K562 (cell line): ENCODE measurements at regions not wholly inside any gene's neighbourhood (a gene's known extent, or its start where the extent isn't known, plus 50 kb on each side); places are given as distances from the start of the nearest gene placed in this dataset.

Source experiments
- ARID3A ChIP-seq: IDR thresholded peaks from 2 replicates; pipeline ENCODE4 v1.6.1; 2012; ENCODE audit warnings: low read depth, low read length, improper control_type of control experiment, borderline replicate concordance
- CBFA2T3 ChIP-seq: fragments of 450-650 bp; IDR thresholded peaks from 2 replicates; pipeline ENCODE4 v1.6.1; 2017
- CCNT2 ChIP-seq: IDR thresholded peaks from 2 replicates; pipeline ENCODE4 v1.6.1; 2011; ENCODE audit warnings: borderline replicate concordance, low read depth, mild to moderate bottlenecking, moderate library complexity, mixed read lengths, low read length; ENCODE audit not compliant: insufficient read length; ENCODE audit errors: extremely low read depth
- DEAF1 ChIP-seq: fragments of 450-650 bp; formaldehyde crosslinking; IDR thresholded peaks from 2 replicates; pipeline ENCODE4 v1.4.0; 2020; ENCODE audit warnings: mild to moderate bottlenecking, moderate library complexity
- DPF2 ChIP-seq: fragments of 450-650 bp; IDR thresholded peaks from 2 replicates; pipeline ENCODE4 v1.6.1; 2016
- HDAC1 ChIP-seq, 2 experiments: fragments of 450-650 bp; IDR thresholded peaks; 2 replicates each; pipeline ENCODE4 v1.6.1; 2016 to 2017; ENCODE audit warnings: inconsistent platforms in 1 of 2, mild to moderate bottlenecking in 1 of 2, moderate library complexity in 1 of 2
- ID3 ChIP-seq, 2 experiments: fragments of 250-450 bp in 1 of 2; fragments of 450-650 bp in 1 of 2; sonication (Bioruptor Pico) in 1 of 2; IDR thresholded peaks; 2 replicates each; pipeline versions ENCODE4 v1.6.1 to v1.8.0; 2016 to 2021; ENCODE audit warnings: mild to moderate bottlenecking in 2 of 2, moderate library complexity in 2 of 2, missing compliant biosample characterization in 1 of 2, missing genetic modification characterization in 1 of 2
- IRF2 ChIP-seq: sonication (generic); formaldehyde crosslinking; IDR thresholded peaks from 2 replicates; pipeline ENCODE4 v1.8.1; 2022; ENCODE audit warnings: mild to moderate bottlenecking, missing genetic modification reagents
- KLF13 ChIP-seq: fragments of 450-650 bp; IDR thresholded peaks from 2 replicates; pipeline ENCODE4 v1.6.1; 2016; ENCODE audit warnings: missing genetic modification characterization, low read depth, mild to moderate bottlenecking, missing compliant biosample characterization, moderate library complexity, borderline replicate concordance
- MCM3 ChIP-seq: fragments of 450-650 bp; IDR thresholded peaks from 2 replicates; pipeline ENCODE4 v1.6.1; 2016
- MNT ChIP-seq, 2 experiments: fragments of 450-650 bp; conservative IDR thresholded peaks; 2 replicates each; pipeline ENCODE4 v1.6.1; 2017; ENCODE audit warnings: mild to moderate bottlenecking in 2 of 2, moderate library complexity in 2 of 2
- MTF1 ChIP-seq: fragments of 250-450 bp; sonication (Bioruptor Pico); IDR thresholded peaks from 2 replicates; pipeline ENCODE4 v1.9.0; 2021; ENCODE audit warnings: moderate library complexity, mild to moderate bottlenecking, inconsistent platforms, borderline replicate concordance
- NR2F6 ChIP-seq: fragments of 450-650 bp; formaldehyde crosslinking; IDR thresholded peaks from 2 replicates; pipeline ENCODE4 v1.4.0; 2020; ENCODE audit warnings: mild to moderate bottlenecking
- PTRF ChIP-seq: fragments of 450-650 bp; IDR thresholded peaks from 2 replicates; pipeline ENCODE4 v1.6.1; 2016; ENCODE audit warnings: mild to moderate bottlenecking, missing genetic modification characterization, missing compliant biosample characterization
- SPI1 ChIP-seq: IDR thresholded peaks from 2 replicates; pipeline ENCODE4 v1.6.1; 2011; ENCODE audit warnings: low read depth, low read length, control low read depth, borderline replicate concordance
- TCF3 ChIP-seq: sonication (generic); formaldehyde crosslinking; IDR thresholded peaks from 2 replicates; pipeline ENCODE4 v1.4.0; 2020; ENCODE audit warnings: mild to moderate bottlenecking, missing genetic modification reagents
- TEAD1 ChIP-seq, 2 experiments: fragments of 450-650 bp in 1 of 2; sonication (generic) in 1 of 2; formaldehyde crosslinking; IDR thresholded peaks; 2 replicates each; pipeline versions ENCODE4 v1.4.0 to v1.8.0; 2020 to 2022; ENCODE audit warnings: mild to moderate bottlenecking in 2 of 2, missing genetic modification reagents in 1 of 2
- THRB ChIP-seq: fragments of 450-650 bp; formaldehyde crosslinking; conservative IDR thresholded peaks from 2 replicates; pipeline ENCODE4 v1.4.0; 2022; ENCODE audit warnings: mild to moderate bottlenecking, missing genetic modification characterization
- ZNF740 ChIP-seq, 3 experiments: fragments of 200-800 bp in 1 of 3; sonication (Bioruptor generic) in 1 of 3; sonication (generic) in 1 of 3; formaldehyde crosslinking in 1 of 3; IDR thresholded peaks; 2 replicates each; pipeline versions ENCODE4 v1.6.1 to v1.8.0; 2016 to 2022; ENCODE audit warnings: mild to moderate bottlenecking in 2 of 3, missing compliant biosample characterization in 2 of 3, missing genetic modification characterization in 2 of 3, missing genetic modification reagents in 1 of 3

- TF ChIP-seq THRB (CRISPR knock-in tag) (0 out of 2 replicates have a peak, but pooled peaks have one; percentile 19), IRF2 (CRISPR knock-in tag) (no peak), TEAD1 (CRISPR knock-in tag; IDR thresholded peaks at IDR 0.05) (peak in 1 of 2 experiments; percentile 47; a peak in 1 of 4 replicates), DPF2 (0 out of 2 replicates have a peak, but pooled peaks have one; percentile 27), CCNT2 (peak; percentile 45), PTRF (tag) (0 out of 2 replicates have a peak, but pooled peaks have one; percentile 9), MNT (conservative IDR thresholded peaks at IDR 0.05) (0 out of 4 replicates have a peak, but pooled peaks of 1 of the 2 experiments have one; percentile 20), ID3 (CRISPR knock-in tag; IDR thresholded peaks at IDR 0.05) (no peak), ID3 (tag; IDR thresholded peaks at IDR 0.05) (peak; percentile 74; the same call in 1 of the 2 replicates), MTF1 (no peak), MCM3 (no peak), SPI1 (peak; percentile 42; the same call in 1 of the 2 replicates), ARID3A (peak; percentile 88), CBFA2T3 (peak; percentile 32), KLF13 (tag) (no peak), TCF3 (CRISPR knock-in tag) (peak; percentile 41; the same call in 1 of the 2 replicates), DEAF1 (CRISPR knock-in tag) (0 out of 2 replicates have a peak, but pooled peaks have one; percentile 33), NR2F6 (CRISPR knock-in tag) (no peak), HDAC1 (IDR thresholded peaks at IDR 0.05) (no peak), ZNF740 (CRISPR knock-in tag; IDR thresholded peaks at IDR 0.05) (no peak), ZNF740 (tag; IDR thresholded peaks at IDR 0.05) (no peak)
Observed at GRCh38 chr4:10171055-10171454, 54.5 kb upstream of the WDR1 start (continued).
